HCT116 (cell line): ENCODE measurements at regions not wholly inside any gene's neighbourhood (a gene's known extent, or its start where the extent isn't known, plus 50 kb on each side); places are given as distances from the start of the nearest gene placed in this dataset.

ENCODE experiments used
- SIN3A ChIP-seq: IDR thresholded peaks from 2 replicates; pipeline ENCODE4 v1.6.1; 2012; ENCODE audit warnings: low read depth
- TF ChIP-seq, protein P1 (sequence below), 3 experiments: fragments of 200-600 bp in 1 of 3; sonication (generic) in 1 of 3; IDR thresholded peaks in 2 of 3; conservative IDR thresholded peaks in 1 of 3; 2 replicates each; pipeline ENCODE4 v1.5.1; 2012 to 2017; ENCODE audit warnings: low read depth in 2 of 3, low read length in 2 of 3, antibody characterized with exemption in 1 of 3, borderline replicate concordance in 1 of 3, control low read depth in 1 of 3, mild to moderate bottlenecking in 1 of 3, mixed read lengths in 1 of 3, mixed run types in 1 of 3, moderate library complexity in 1 of 3; ENCODE audit not compliant: insufficient read depth in 1 of 3

DNA sequence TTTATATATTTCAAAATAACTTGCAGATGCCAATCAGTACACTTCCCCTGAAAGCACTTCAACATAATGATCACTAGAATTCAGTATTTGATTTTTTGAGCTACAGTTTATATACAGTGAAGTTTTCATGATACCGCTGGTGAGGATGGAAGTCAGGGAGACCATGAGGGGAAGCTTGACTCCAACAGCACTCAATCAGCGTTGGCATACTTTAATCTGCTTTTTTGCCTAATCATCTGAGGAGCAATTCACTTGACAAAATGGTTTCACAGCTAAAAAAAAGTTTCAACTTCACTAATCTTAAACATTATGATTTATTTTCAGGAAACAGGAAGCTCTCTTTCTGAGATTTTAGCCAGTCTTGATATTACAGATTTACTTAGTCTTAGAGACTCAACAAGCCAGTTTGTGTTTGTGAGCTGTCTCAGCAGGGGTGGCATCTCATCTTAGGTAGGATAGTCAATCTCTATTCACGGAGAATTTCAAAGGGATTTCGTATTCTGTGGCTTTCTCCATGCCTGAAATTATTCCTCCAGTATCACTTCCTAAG, 111.4 kb upstream of the ARRDC3 start:
- TF ChIP-seq, protein P1, sequence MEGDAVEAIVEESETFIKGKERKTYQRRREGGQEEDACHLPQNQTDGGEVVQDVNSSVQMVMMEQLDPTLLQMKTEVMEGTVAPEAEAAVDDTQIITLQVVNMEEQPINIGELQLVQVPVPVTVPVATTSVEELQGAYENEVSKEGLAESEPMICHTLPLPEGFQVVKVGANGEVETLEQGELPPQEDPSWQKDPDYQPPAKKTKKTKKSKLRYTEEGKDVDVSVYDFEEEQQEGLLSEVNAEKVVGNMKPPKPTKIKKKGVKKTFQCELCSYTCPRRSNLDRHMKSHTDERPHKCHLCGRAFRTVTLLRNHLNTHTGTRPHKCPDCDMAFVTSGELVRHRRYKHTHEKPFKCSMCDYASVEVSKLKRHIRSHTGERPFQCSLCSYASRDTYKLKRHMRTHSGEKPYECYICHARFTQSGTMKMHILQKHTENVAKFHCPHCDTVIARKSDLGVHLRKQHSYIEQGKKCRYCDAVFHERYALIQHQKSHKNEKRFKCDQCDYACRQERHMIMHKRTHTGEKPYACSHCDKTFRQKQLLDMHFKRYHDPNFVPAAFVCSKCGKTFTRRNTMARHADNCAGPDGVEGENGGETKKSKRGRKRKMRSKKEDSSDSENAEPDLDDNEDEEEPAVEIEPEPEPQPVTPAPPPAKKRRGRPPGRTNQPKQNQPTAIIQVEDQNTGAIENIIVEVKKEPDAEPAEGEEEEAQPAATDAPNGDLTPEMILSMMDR (IDR thresholded peaks at IDR 0.05 in 2 of 3, conservative IDR thresholded peaks at IDR 0.05 in 1 of 3; ENCODE audit: borderline replicate concordance in 1 of 3, insufficient read depth in 1 of 3, low read depth in 2 of 3, low read length in 2 of 3), result no peak
- no peak for TF ChIP-seq SIN3A
